ENCODE measurements at regions not wholly inside any gene's neighbourhood (a gene's known extent, or its start where the extent isn't known, plus 50 kb on each side); places are given as distances from the start of the nearest gene placed in this dataset.

- no peak for DNase-seq (ENCODE audit: low read depth, low spot score)
These were observed 298.7 kb upstream of the MGAT5 start for GRCh38 chr2:133955169-133955568.

GRCh38 chr2:133956434-133956935 lies 297.4 kb upstream of the MGAT5 start:
- no peak for DNase-seq (ENCODE audit: low read depth, low spot score)

More at GRCh38 chr2:133955169-133955568, 298.7 kb upstream of the MGAT5 start:
- no peak overlapping the region for H3K27ac ChIP-seq

GRCh38 chr2:133957724-133958480 lies 296.0 kb upstream of the MGAT5 start:
- no peak for DNase-seq (ENCODE audit: low read depth, low spot score)

More at GRCh38 chr2:133956434-133956935, 297.4 kb upstream of the MGAT5 start:
- H3K27ac ChIP-seq = no peak overlapping the region

GRCh38 chr2:133959066-133959465 lies 294.8 kb upstream of the MGAT5 start:
- no peak overlapping the region for H3K27ac ChIP-seq
- DNase-seq (ENCODE audit: low read depth, low spot score) = no peak

More at GRCh38 chr2:133957724-133958480, 296.0 kb upstream of the MGAT5 start:
- H3K27ac ChIP-seq = no peak overlapping the region

GRCh38 chr2:133966720-133967304 lies 287.1 kb upstream of the MGAT5 start:
- H3K27ac ChIP-seq = no peak overlapping the region
- DNase-seq (ENCODE audit: low read depth, low spot score) = no peak

GRCh38 chr2:133967326-133967725 lies 286.5 kb upstream of the MGAT5 start:
- no peak overlapping the region for H3K27ac ChIP-seq
- no peak for DNase-seq (ENCODE audit: low read depth, low spot score)

- no peak overlapping the region for H3K27ac ChIP-seq
- DNase-seq (ENCODE audit: low read depth, low spot score) = no peak
These were observed 285.4 kb upstream of the MGAT5 start for GRCh38 chr2:133968446-133968845.

GRCh38 chr2:133970641-133971040 lies 283.2 kb upstream of the MGAT5 start:
- DNase-seq (ENCODE audit: low read depth, low spot score) = no peak
- H3K27ac ChIP-seq = no peak overlapping the region

GRCh38 chr2:133972297-133972696 lies 281.6 kb upstream of the MGAT5 start:
- H3K27ac ChIP-seq = no peak overlapping the region
- DNase-seq (ENCODE audit: low read depth, low spot score) = no peak

GRCh38 chr2:133972786-133973185 lies 281.1 kb upstream of the MGAT5 start:
- no peak overlapping the region for H3K27ac ChIP-seq
- DNase-seq (ENCODE audit: low read depth, low spot score) = no peak

GRCh38 chr2:133974353-133974752 lies 279.5 kb upstream of the MGAT5 start:
- H3K27ac ChIP-seq = no peak overlapping the region
- DNase-seq (ENCODE audit: low read depth, low spot score) = no peak

GRCh38 chr2:133975135-133975534 lies 278.7 kb upstream of the MGAT5 start:
- no peak for DNase-seq (ENCODE audit: low read depth, low spot score)
- no peak overlapping the region for H3K27ac ChIP-seq

GRCh38 chr2:133975676-133976428 lies 278.0 kb upstream of the MGAT5 start:
- no peak overlapping the region for H3K27ac ChIP-seq
- DNase-seq (ENCODE audit: low read depth, low spot score) = no peak

- no peak overlapping the region for H3K27ac ChIP-seq
- no peak for DNase-seq (ENCODE audit: low read depth, low spot score)
These were observed 277.2 kb upstream of the MGAT5 start for GRCh38 chr2:133976659-133977058.

- H3K27ac ChIP-seq = no peak overlapping the region
- DNase-seq (ENCODE audit: low read depth, low spot score) = no peak
These were observed 276.5 kb upstream of the MGAT5 start for GRCh38 chr2:133977405-133977804.

GRCh38 chr2:133982256-133982655 lies 271.6 kb upstream of the MGAT5 start:
- H3K27ac ChIP-seq = no peak overlapping the region
- DNase-seq (ENCODE audit: low read depth, low spot score) = no peak

GRCh38 chr2:133985563-133985962 lies 268.3 kb upstream of the MGAT5 start:
- no peak overlapping the region for H3K27ac ChIP-seq
- DNase-seq (ENCODE audit: low read depth, low spot score) = no peak

- no peak overlapping the region for H3K27ac ChIP-seq
- DNase-seq (ENCODE audit: low read depth, low spot score) = no peak
These were observed 267.6 kb upstream of the MGAT5 start for GRCh38 chr2:133986081-133986837.

GRCh38 chr2:133986881-133987795 lies 266.7 kb upstream of the MGAT5 start:
- DNase-seq (ENCODE audit: low read depth, low spot score) = no peak

More at GRCh38 chr2:133986881-133987795, 266.7 kb upstream of the MGAT5 start:
- H3K27ac ChIP-seq = no peak overlapping the region
